Astrocyte (in vitro differentiated cells and primary cell): ENCODE measurements at regions not wholly inside any gene's neighbourhood (a gene's known extent, or its start where the extent isn't known, plus 50 kb on each side); places are given as distances from the start of the nearest gene placed in this dataset.

Experiments
- DNase-seq: peaks from one replicate; pipeline ENCODE4 v3.0.0-alpha.2; 2010; ENCODE audit warnings: low read depth
- FAIRE-seq: peaks from 2 replicates; lab custom pipeline; 2011; peaks lifted over from hg19 to GRCh38; lab: Jason Lieb, UNC
- H2AFZ ChIP-seq: 2 replicates; pipeline ENCODE4 v1.6.0; 2012; ENCODE audit warnings: low read depth, low read length, inconsistent platforms
- H3K27ac ChIP-seq: 2 replicates; pipeline ENCODE4 v1.5.1; 2011; ENCODE audit warnings: low read depth, low read length, inconsistent platforms
- H3K27me3 ChIP-seq: 2 replicates; pipeline ENCODE4 v1.6.0; 2011; ENCODE audit warnings: low read length, inconsistent platforms; ENCODE audit not compliant: insufficient read depth
- H3K36me3 ChIP-seq: 2 replicates; pipeline ENCODE4 v1.5.1; 2011; ENCODE audit warnings: low read length, inconsistent platforms; ENCODE audit not compliant: insufficient read depth
- H3K4me1 ChIP-seq: 2 replicates; pipeline ENCODE4 v1.5.1; 2011; ENCODE audit warnings: low read length, inconsistent platforms; ENCODE audit not compliant: insufficient read depth
- H3K4me2 ChIP-seq: 2 replicates; pipeline ENCODE4 v1.6.0; 2012; ENCODE audit warnings: low read length, inconsistent platforms
- H3K4me3 ChIP-seq: 2 replicates; pipeline ENCODE4 v1.5.1; 2011; ENCODE audit warnings: low read depth, mild to moderate bottlenecking, low read length, inconsistent platforms; ENCODE audit not compliant: insufficient read depth
- H3K79me2 ChIP-seq: 2 replicates; pipeline ENCODE4 v1.6.0; 2012; ENCODE audit warnings: mild to moderate bottlenecking, low read length, inconsistent platforms; ENCODE audit not compliant: insufficient read depth
- H3K9ac ChIP-seq: 2 replicates; pipeline ENCODE4 v1.6.0; 2012; ENCODE audit warnings: mild to moderate bottlenecking, low read length, inconsistent platforms
- H3K9me3 ChIP-seq: 2 replicates; pipeline ENCODE4 v1.5.1; 2012; ENCODE audit warnings: low read depth, mild to moderate bottlenecking, low read length, inconsistent platforms; ENCODE audit not compliant: insufficient read depth
- H4K20me1 ChIP-seq: 2 replicates; pipeline ENCODE4 v1.6.0; 2012; ENCODE audit warnings: low read length, inconsistent platforms; ENCODE audit not compliant: insufficient read depth
- H3K27ac Mint-ChIP-seq: one replicate; pipeline ENCODE4 v1.8.0; 2021; ENCODE audit warnings: mild to moderate bottlenecking, mixed read lengths; ENCODE audit not compliant: unreplicated experiment
- H3K27me3 Mint-ChIP-seq: one replicate; pipeline ENCODE4 v1.8.0; 2021; ENCODE audit warnings: low read depth, mixed read lengths; ENCODE audit not compliant: unreplicated experiment
- H3K36me3 Mint-ChIP-seq: one replicate; pipeline ENCODE4 v1.8.0; 2021; ENCODE audit warnings: low read depth, mixed read lengths; ENCODE audit not compliant: unreplicated experiment
- H3K4me1 Mint-ChIP-seq: one replicate; pipeline ENCODE4 v1.8.0; 2021; ENCODE audit warnings: low read depth, mixed read lengths; ENCODE audit not compliant: unreplicated experiment
- H3K4me3 Mint-ChIP-seq: one replicate; pipeline ENCODE4 v1.8.0; 2021; ENCODE audit warnings: mild to moderate bottlenecking, moderate library complexity, mixed read lengths; ENCODE audit not compliant: unreplicated experiment
- H3K9me3 Mint-ChIP-seq: one replicate; pipeline ENCODE4 v1.8.0; 2021; ENCODE audit warnings: mild to moderate bottlenecking, mixed read lengths; ENCODE audit not compliant: unreplicated experiment
- CTCF ChIP-seq: IDR thresholded peaks from 2 replicates; pipeline ENCODE4 v1.5.1; 2011; ENCODE audit warnings: low read depth, mild to moderate bottlenecking, inconsistent platforms, low read length, moderate library complexity; ENCODE audit not compliant: insufficient read depth
- EZH2 ChIP-seq: IDR thresholded peaks from 2 replicates; pipeline ENCODE4 v1.6.1; 2012; ENCODE audit warnings: mild to moderate bottlenecking, low read length, inconsistent platforms; ENCODE audit not compliant: insufficient read depth

- no peak overlapping the region for H3K9ac ChIP-seq
- no peaks in the 10 kb centered on the region for H3K36me3 ChIP-seq
- H3K27ac ChIP-seq: no peak overlapping the region
- TF ChIP-seq CTCF: no peak
- no peak for TF ChIP-seq EZH2
- no peaks in the 10 kb centered on the region for H4K20me1 ChIP-seq
- FAIRE-seq (no peak), DNase-seq (no peak)
- no peaks in the 10 kb centered on the region for H3K36me3 Mint-ChIP-seq
- H3K4me3 Mint-ChIP-seq: no peak overlapping the region
- no peaks in the 10 kb centered on the region for H3K4me1 ChIP-seq
- no peaks in the 10 kb centered on the region for H3K27me3 ChIP-seq
- H3K4me1 Mint-ChIP-seq: no peaks in the 10 kb centered on the region
- no peaks in the 10 kb centered on the region for H3K9me3 Mint-ChIP-seq
- no peaks in the 10 kb centered on the region for H3K79me2 ChIP-seq
- H3K9me3 ChIP-seq: no peaks in the 10 kb centered on the region
- H3K4me2 ChIP-seq: no peak overlapping the region
- no peak overlapping the region for H3K27ac Mint-ChIP-seq
- no peaks in the 10 kb centered on the region for H3K27me3 Mint-ChIP-seq
- no peak overlapping the region for H2AFZ ChIP-seq
- no peak overlapping the region for H3K4me3 ChIP-seq
Measured at GRCh38 chr1:106072909-106073600, 983.4 kb upstream of the PRMT6 start.

GRCh38 chr1:106080608-106081325 lies 975.7 kb upstream of the PRMT6 start:
- Histone ChIP-seq H3K4me2 (peak overlapping the region; percentile 46), H3K9me3 (no peaks in the 10 kb centered on the region), H3K27ac (no peak overlapping the region), H3K79me2 (no peaks in the 10 kb centered on the region), H3K4me1 (no peaks in the 10 kb centered on the region), H2AFZ (peak overlapping the region; percentile 63), H4K20me1 (no peaks in the 10 kb centered on the region), H3K27me3 (no peaks in the 10 kb centered on the region), H3K4me3 (no peak overlapping the region), H3K36me3 (no peaks in the 10 kb centered on the region), H3K9ac (no peak overlapping the region)
- H3K4me3 Mint-ChIP-seq: no peak overlapping the region
- H3K27ac Mint-ChIP-seq: no peak overlapping the region
- FAIRE-seq (no peak), DNase-seq (no peak)
- no peaks in the 10 kb centered on the region for H3K27me3 Mint-ChIP-seq
- H3K4me1 Mint-ChIP-seq: no peaks in the 10 kb centered on the region
- no peaks in the 10 kb centered on the region for H3K9me3 Mint-ChIP-seq
- TF ChIP-seq CTCF: no peak
- TF ChIP-seq EZH2: no peak
- H3K36me3 Mint-ChIP-seq: no peaks in the 10 kb centered on the region

- Histone ChIP-seq H4K20me1 (no peaks in the 10 kb centered on the region), H3K4me3 (no peak overlapping the region), H3K36me3 (no peaks in the 10 kb centered on the region), H3K4me1 (no peaks in the 10 kb centered on the region), H3K4me2 (no peak overlapping the region), H2AFZ (no peak overlapping the region), H3K9ac (no peak overlapping the region), H3K79me2 (no peaks in the 10 kb centered on the region), H3K27ac (no peak overlapping the region), H3K27me3 (no peaks in the 10 kb centered on the region), H3K9me3 (no peaks in the 10 kb centered on the region)
- Mint-ChIP-seq H3K27ac (no peak overlapping the region), H3K36me3 (no peaks in the 10 kb centered on the region), H3K4me3 (no peak overlapping the region), H3K9me3 (no peaks in the 10 kb centered on the region), H3K4me1 (no peaks in the 10 kb centered on the region), H3K27me3 (no peaks in the 10 kb centered on the region)
- DNase-seq (no peak), FAIRE-seq (no peak)
- TF ChIP-seq EZH2 (no peak), CTCF (no peak)
Measured at GRCh38 chr1:106111044-106111443, 945.4 kb upstream of the PRMT6 start.
